ENCODE measurements at regions not wholly inside any gene's neighbourhood (a gene's known extent, or its start where the extent isn't known, plus 50 kb on each side); places are given as distances from the start of the nearest gene placed in this dataset.

- no peak for DNase-seq (ENCODE audit: low spot score in 2 of 2)
- Histone ChIP-seq H3K36me3 (no peaks in the 10 kb centered on the region), H3K27ac (peak overlapping the region; percentile 44), H3K27me3 (no peaks in the 10 kb centered on the region), H3K9me3 (no peaks in the 10 kb centered on the region), H3K4me1 (peaks cover 15% of the 10 kb centered on the region), H3K4me3 (no peak overlapping the region)
- TF ChIP-seq EP300 (IDR thresholded peaks at IDR 0.05) (no peak), POLR2AphosphoS5 (IDR thresholded peaks at IDR 0.05) (no peak), POLR2A (IDR thresholded peaks at IDR 0.05) (no peak)
- TF ChIP-seq, protein P1, sequence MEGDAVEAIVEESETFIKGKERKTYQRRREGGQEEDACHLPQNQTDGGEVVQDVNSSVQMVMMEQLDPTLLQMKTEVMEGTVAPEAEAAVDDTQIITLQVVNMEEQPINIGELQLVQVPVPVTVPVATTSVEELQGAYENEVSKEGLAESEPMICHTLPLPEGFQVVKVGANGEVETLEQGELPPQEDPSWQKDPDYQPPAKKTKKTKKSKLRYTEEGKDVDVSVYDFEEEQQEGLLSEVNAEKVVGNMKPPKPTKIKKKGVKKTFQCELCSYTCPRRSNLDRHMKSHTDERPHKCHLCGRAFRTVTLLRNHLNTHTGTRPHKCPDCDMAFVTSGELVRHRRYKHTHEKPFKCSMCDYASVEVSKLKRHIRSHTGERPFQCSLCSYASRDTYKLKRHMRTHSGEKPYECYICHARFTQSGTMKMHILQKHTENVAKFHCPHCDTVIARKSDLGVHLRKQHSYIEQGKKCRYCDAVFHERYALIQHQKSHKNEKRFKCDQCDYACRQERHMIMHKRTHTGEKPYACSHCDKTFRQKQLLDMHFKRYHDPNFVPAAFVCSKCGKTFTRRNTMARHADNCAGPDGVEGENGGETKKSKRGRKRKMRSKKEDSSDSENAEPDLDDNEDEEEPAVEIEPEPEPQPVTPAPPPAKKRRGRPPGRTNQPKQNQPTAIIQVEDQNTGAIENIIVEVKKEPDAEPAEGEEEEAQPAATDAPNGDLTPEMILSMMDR (IDR thresholded peaks at IDR 0.05) = no peak
- 91% methylated on average over 2 of the region's 2 CpGs for WGBS
These were observed 60.5 kb downstream of the PMAIP1 start for GRCh38 chr18:59960272-59960671.

GRCh38 chr18:59959606-59960005 is 59.8 kb downstream of the PMAIP1 start:
- Histone ChIP-seq H3K36me3 (no peaks in the 10 kb centered on the region), H3K27me3 (no peaks in the 10 kb centered on the region), H3K4me1 (peaks cover 15% of the 10 kb centered on the region), H3K9me3 (no peaks in the 10 kb centered on the region), H3K4me3 (no peak overlapping the region), H3K27ac (no peak overlapping the region)
- WGBS = 62% methylated on average over 2 of the region's 2 CpGs
- TF ChIP-seq POLR2AphosphoS5 (IDR thresholded peaks at IDR 0.05) (no peak), EP300 (IDR thresholded peaks at IDR 0.05) (no peak), POLR2A (IDR thresholded peaks at IDR 0.05) (no peak)
- TF ChIP-seq, protein P1 (IDR thresholded peaks at IDR 0.05) = no peak
- DNase-seq (ENCODE audit: low spot score in 2 of 2) = no peak

- peaks cover 16% of the 10 kb centered on the region for H3K4me1 ChIP-seq
- no peaks in the 10 kb centered on the region for H3K27me3 ChIP-seq
- no peak for TF ChIP-seq EP300 (IDR thresholded peaks at IDR 0.05)
- H3K36me3 ChIP-seq = no peaks in the 10 kb centered on the region
- H3K4me3 ChIP-seq = no peak overlapping the region
- no peak for DNase-seq (ENCODE audit: low spot score in 2 of 2)
- no peak overlapping the region for H3K27ac ChIP-seq
- WGBS = 85% methylated on average over 3 of the region's 3 CpGs
- H3K9me3 ChIP-seq = no peaks in the 10 kb centered on the region
These were observed 59.3 kb downstream of the PMAIP1 start for GRCh38 chr18:59959073-59959472.

- Histone ChIP-seq H3K4me3 (no peak overlapping the region), H3K36me3 (no peaks in the 10 kb centered on the region), H3K9me3 (no peaks in the 10 kb centered on the region), H3K27ac (no peak overlapping the region), H3K27me3 (no peaks in the 10 kb centered on the region), H3K4me1 (peaks cover 26% of the 10 kb centered on the region)
- 40% methylated on average over 2 of the region's 2 CpGs for WGBS
- DNase-seq (ENCODE audit: low spot score in 2 of 2) = no peak
- no peak for TF ChIP-seq POLR2A (IDR thresholded peaks at IDR 0.05)
- TF ChIP-seq EP300 (IDR thresholded peaks at IDR 0.05) = no peak
- no peak for TF ChIP-seq POLR2AphosphoS5 (IDR thresholded peaks at IDR 0.05)
These were observed 58.2 kb downstream of the PMAIP1 start for GRCh38 chr18:59957957-59958356.

DNA sequence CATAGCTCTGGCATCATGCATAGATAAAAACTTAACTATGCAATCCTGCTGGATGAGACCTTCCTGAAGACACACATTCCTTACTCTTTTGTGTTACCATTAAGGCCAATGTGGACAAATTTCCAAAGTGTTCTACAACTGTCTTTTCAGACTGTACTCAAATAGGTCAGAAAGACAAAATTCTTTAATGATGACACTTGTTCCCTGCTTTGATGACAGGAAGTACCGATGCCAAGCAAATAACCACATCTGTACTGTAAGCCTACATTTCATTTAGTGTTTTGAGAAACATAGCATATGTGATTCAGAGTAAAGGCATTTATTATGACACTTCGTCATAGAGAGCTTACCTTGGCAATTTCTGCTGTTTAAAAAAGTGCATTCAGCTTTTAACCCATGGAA is 55.0 kb downstream of the PMAIP1 start:
- 50% methylated on average over 2 of the region's 2 CpGs for WGBS
- no peak for DNase-seq (ENCODE audit: low spot score in 2 of 2)
- H3K27ac ChIP-seq = no peak overlapping the region

DNA sequence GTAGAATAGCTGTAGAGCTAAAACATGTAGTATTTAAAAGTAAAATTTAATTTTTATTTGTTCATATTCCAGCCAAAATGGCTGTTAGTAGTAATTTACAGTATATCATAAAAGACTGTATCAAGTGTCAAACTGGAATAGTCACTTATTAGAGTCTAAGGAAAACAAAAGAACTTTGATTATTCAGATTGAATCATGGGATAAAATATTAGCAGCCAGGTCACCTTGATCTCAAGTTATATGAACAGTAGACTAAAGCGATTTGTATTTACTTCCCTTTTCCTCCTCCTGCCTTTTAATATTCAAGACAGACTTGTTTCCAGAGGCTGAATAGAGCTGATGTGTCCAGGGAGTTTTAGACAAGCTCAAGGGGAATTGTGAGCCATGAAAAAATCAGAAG is 54.4 kb downstream of the PMAIP1 start:
- DNase-seq (ENCODE audit: low spot score in 2 of 2) = no peak
- Histone ChIP-seq H3K4me3 (no peak overlapping the region), H3K4me1 (peaks cover 37% of the 10 kb centered on the region), H3K27me3 (no peaks in the 10 kb centered on the region), H3K36me3 (no peaks in the 10 kb centered on the region), H3K9me3 (no peaks in the 10 kb centered on the region), H3K27ac (no peak overlapping the region)
- 46% methylated on average over 1 of the region's 1 CpG for WGBS
- TF ChIP-seq, protein P1 (IDR thresholded peaks at IDR 0.05) = no peak
- no peak for TF ChIP-seq POLR2A (IDR thresholded peaks at IDR 0.05)
- TF ChIP-seq POLR2AphosphoS5 (IDR thresholded peaks at IDR 0.05) = no peak
- no peak for TF ChIP-seq EP300 (IDR thresholded peaks at IDR 0.05)

More for the DNA sequence above, 55.0 kb downstream of the PMAIP1 start:
- TF ChIP-seq, protein P1 (IDR thresholded peaks at IDR 0.05) = no peak
- TF ChIP-seq EP300 (IDR thresholded peaks at IDR 0.05) (no peak), POLR2AphosphoS5 (IDR thresholded peaks at IDR 0.05) (no peak), POLR2A (IDR thresholded peaks at IDR 0.05) (no peak)
- H3K36me3 ChIP-seq = no peaks in the 10 kb centered on the region
- H3K4me1 ChIP-seq = peaks cover 34% of the 10 kb centered on the region
- no peak overlapping the region for H3K4me3 ChIP-seq
- no peaks in the 10 kb centered on the region for H3K27me3 ChIP-seq
- H3K9me3 ChIP-seq = no peaks in the 10 kb centered on the region

All from suprapubic skin (tissue), 4 donors.